Heart right ventricle (tissue), 16 donors: ENCODE measurements at regions not wholly inside any gene's neighbourhood (a gene's known extent, or its start where the extent isn't known, plus 50 kb on each side); places are given as distances from the start of the nearest gene placed in this dataset.
"Not testable (repeated sequence)": the region's sequence is repeated elsewhere in the genome, so short reads cannot be mapped to it uniquely, and the experiment has no call there.

Experiments used
- ATAC-seq, 8 donors: fragments of 200-7000 bp; cut with Tn5 transposase; one replicate each; pipeline ENCODE4 v1.9.1; 2020; ENCODE audit warnings: mild to moderate bottlenecking in 8 of 8, moderate library complexity in 8 of 8, moderate number of reproducible peaks in 1 of 8
- DNase-seq, 2 donors: peaks; one replicate each; pipeline ENCODE4 v3.0.0-alpha.2; 2020
- H3K27ac ChIP-seq, 10 donors: fragments of 200-600 bp; sonication (generic) in 2 of 10; one replicate each; pipeline versions ENCODE4 v1.5.0 to v1.8.0; 2020 to 2022; ENCODE audit warnings: mild to moderate bottlenecking in 3 of 10
- H3K27me3 ChIP-seq, 7 donors: fragments of 200-600 bp; one replicate each; pipeline ENCODE4 v1.8.0; 2021 to 2022; ENCODE audit warnings: mild to moderate bottlenecking in 2 of 7
- H3K36me3 ChIP-seq, 9 donors: fragments of 200-600 bp; sonication (generic) in 1 of 9; one replicate each; pipeline versions ENCODE4 v1.5.0 to v1.8.0; 2020 to 2022; ENCODE audit warnings: mild to moderate bottlenecking in 2 of 9
- H3K4me1 ChIP-seq, 9 donors: fragments of 200-600 bp; sonication (generic) in 1 of 9; one replicate each; pipeline versions ENCODE4 v1.5.0 to v1.8.0; 2020 to 2022; ENCODE audit warnings: mild to moderate bottlenecking in 4 of 9
- H3K4me3 ChIP-seq, 10 donors: fragments of 200-600 bp; sonication (generic) in 2 of 10; one replicate each; pipeline versions ENCODE4 v1.5.0 to v1.8.0; 2020 to 2022; ENCODE audit warnings: mild to moderate bottlenecking in 7 of 10, moderate library complexity in 2 of 10
- H3K9me3 ChIP-seq, 11 donors: fragments of 200-600 bp in 10 of 11; sonication (generic) in 2 of 11; one replicate each; pipeline versions ENCODE4 v1.5.0 to v1.8.0; 2013 to 2022; ENCODE audit warnings: mild to moderate bottlenecking in 2 of 11, control low read depth in 1 of 11, moderate library complexity in 1 of 11
- WGBS, 2 donors: extraction: QIAGEN DNeasy Blood & Tissue Kit; methylation state at CpG; one replicate each; pipeline ENCODE4 v1.1.7; 2013; ENCODE audit warnings: inconsistent platforms in 1 of 2; 5-methylcytosine and 5-hydroxymethylcytosine counted together
- intact Hi-C, 10 donors: fragments of 100-400 bp; cut with DNase I; formaldehyde crosslinking; loops; one replicate each; pipeline versions ENCODE4 v1.11.1 to v1.14.2; 2022
- TF ChIP-seq, protein P1 (sequence below), 9 donors: fragments of 200-600 bp; sonication (generic) in 2 of 9; IDR thresholded peaks; one replicate each; pipeline versions ENCODE4 v1.5.0 to v1.8.0; 2021 to 2022; ENCODE audit warnings: antibody characterized with exemption in 9 of 9, mild to moderate bottlenecking in 5 of 9, moderate library complexity in 1 of 9
- donor health status: Arrhythmogenic right ventricular cardiomyopathy.
- donor health status: ischemic (EF 13 %, LVEDD 7.1; RV severe dilation, severe dysfunction).
- donor health status: healthy with polysubstance abuse.
- donor health status: DM: no; HTN: yes; CAD: no.
- donor health status: DM: no; HTN: no; CAD: no.
- donor health status: ischemic (EF 25% LVEDD 6.9; RV normal size, moderate dysfunction).
- donor health status: ischemic (EF 25% LVEDD 5.7; RV mildly dilated, moderate dysfunction).
- donor health status: healthy.
- donor health status: DM: yes; HTN: yes; CAD: no.
- donor health status: Ischemic cardiomyopathy.
- donor health status: ischemic (EF 35%, LVEDD 5.7; RV mildly dilated, moderate dysfunction).
- donor health status: nonischemic (EF 11% LVEDD 7.7; RV severe dilation, severe dysfunction).
- donor health status: DM: yes; HTN: yes; CAD: no.
- donor health status: PGD.
- donor health status: ischemic (EF 29% LVEDD 5.4; RV normal size, mild dysfunction).
- donor health status: nonischemic (EF 23%, LVEDD 6.1; RV moderate dilation, normal function).

DNA sequence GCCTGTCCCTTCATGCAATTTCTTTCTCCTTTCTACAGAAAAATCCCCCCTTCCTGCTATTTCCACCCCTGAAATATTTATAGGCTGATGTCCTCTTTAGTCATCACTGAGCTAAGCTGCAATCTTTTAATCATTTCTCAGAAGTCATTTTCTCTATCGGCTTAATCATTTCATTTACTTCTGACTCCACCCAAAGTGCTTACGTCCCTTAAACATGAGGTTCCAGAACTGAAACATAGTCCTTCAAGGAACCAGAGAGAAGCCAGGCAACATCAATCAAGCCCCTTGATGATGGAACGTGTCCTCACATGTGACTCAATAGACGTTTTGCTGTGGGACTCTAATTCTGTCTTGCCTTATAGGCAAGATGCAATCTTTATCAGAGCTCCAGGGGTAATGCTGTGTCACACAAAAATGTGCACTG is 148.7 kb upstream of the KRR1 start:
- no peak for ATAC-seq
- intact Hi-C loops, result no loop called here
- TF ChIP-seq, protein P1, sequence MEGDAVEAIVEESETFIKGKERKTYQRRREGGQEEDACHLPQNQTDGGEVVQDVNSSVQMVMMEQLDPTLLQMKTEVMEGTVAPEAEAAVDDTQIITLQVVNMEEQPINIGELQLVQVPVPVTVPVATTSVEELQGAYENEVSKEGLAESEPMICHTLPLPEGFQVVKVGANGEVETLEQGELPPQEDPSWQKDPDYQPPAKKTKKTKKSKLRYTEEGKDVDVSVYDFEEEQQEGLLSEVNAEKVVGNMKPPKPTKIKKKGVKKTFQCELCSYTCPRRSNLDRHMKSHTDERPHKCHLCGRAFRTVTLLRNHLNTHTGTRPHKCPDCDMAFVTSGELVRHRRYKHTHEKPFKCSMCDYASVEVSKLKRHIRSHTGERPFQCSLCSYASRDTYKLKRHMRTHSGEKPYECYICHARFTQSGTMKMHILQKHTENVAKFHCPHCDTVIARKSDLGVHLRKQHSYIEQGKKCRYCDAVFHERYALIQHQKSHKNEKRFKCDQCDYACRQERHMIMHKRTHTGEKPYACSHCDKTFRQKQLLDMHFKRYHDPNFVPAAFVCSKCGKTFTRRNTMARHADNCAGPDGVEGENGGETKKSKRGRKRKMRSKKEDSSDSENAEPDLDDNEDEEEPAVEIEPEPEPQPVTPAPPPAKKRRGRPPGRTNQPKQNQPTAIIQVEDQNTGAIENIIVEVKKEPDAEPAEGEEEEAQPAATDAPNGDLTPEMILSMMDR (IDR thresholded peaks at IDR 0.05), result no peak
- H3K27ac ChIP-seq, result peak overlapping the region in 1 of 10 donors; percentile 38
- H3K36me3 ChIP-seq, result no peaks in the 10 kb centered on the region
- H3K4me3 ChIP-seq, result no peak overlapping the region
- no peaks in the 10 kb centered on the region for H3K9me3 ChIP-seq
- H3K27me3 ChIP-seq, result no peaks in the 10 kb centered on the region
- DNase-seq, result no peak
- peaks cover 0 to 27% (median 0%) of the 10 kb centered on the region in 9 donors for H3K4me1 ChIP-seq
- WGBS, 2 donors, result 70 to 72% methylated on average over 4 of the region's 4 CpGs

DNA sequence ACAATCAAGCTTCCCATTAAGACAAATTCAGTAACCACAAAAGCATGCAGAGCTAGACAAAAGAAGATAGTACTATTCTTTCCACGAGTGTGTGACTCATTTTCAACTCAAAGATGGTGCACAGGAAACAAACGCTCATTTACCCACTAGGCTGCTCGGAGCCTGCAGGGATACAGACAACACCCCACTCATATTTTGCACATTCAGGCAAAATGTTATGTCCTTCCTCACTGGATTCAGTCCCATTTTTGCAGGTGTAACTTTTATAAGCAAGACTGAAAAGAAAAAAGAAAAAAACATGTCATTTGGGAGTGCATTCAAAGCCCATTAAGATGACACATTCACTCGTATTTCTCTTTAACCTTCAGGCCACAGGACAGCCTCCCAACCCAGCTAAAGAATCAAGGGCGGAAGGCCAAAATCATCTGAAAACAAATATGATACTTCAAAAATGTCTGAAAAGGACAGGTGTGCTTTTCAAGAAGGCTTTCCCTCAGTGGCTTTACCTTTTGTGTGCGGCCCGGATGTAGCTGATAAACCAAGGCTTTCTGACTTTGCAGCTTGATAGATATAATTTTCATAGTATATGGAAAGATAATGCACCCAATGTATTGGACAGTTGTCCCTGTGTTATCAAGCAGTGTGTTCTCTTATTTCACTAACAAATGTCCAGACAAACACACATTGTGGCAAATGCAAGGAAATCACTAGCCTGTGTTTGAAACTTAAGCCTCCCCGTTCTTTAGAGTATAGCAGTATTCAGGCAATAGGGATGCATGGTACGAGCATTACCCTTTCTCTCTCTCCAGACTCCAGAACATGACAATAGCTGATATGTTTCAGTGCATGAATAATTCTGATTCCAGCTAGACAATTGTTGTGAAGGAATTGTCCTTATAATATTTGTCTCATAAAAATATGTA is 147.8 kb upstream of the KRR1 start:
- ATAC-seq (peak in 3 of 8 donors; percentile 50 to 78 (median 72)), DNase-seq (no peak)
- Histone ChIP-seq H3K27ac (no peak overlapping the region), H3K27me3 (no peaks in the 10 kb centered on the region), H3K36me3 (no peaks in the 10 kb centered on the region), H3K4me3 (no peak overlapping the region), H3K9me3 (no peaks in the 10 kb centered on the region), H3K4me1 (peaks cover 0 to 27% (median 0%) of the 10 kb centered on the region in 9 donors)
- intact Hi-C loops, result no loop called here
- WGBS, 2 donors, result 69 to 76% methylated on average over 9 of the region's 9 CpGs
- TF ChIP-seq, protein P1 (IDR thresholded peaks at IDR 0.05), result no peak

DNA sequence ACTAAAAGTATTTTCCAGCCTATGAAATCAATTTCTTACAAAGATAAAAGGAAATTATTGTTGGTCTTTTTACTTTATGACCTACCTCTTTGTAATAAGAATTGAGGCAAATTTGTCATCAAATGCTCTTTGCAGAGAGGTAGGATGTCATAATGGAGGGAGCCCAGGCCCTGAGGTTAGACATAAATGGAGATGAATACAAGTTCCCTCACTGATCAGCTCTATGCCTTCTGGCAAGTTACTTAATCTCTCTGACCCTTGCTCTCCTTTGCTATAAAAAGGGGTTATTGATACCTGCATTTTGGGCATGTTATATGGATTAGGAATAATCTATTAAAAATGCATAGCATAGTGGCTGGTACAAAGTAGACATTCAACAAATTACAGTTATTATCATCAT is 146.9 kb upstream of the KRR1 start:
- DNase-seq, result no peak
- TF ChIP-seq, protein P1 (IDR thresholded peaks at IDR 0.05), result no peak
- no peaks in the 10 kb centered on the region for H3K36me3 ChIP-seq
- peaks cover 0 to 27% (median 0%) of the 10 kb centered on the region in 9 donors for H3K4me1 ChIP-seq
- H3K4me3 ChIP-seq, result no peak overlapping the region
- H3K27me3 ChIP-seq, result no peaks in the 10 kb centered on the region
- intact Hi-C loops, result no loop called here
- no peak overlapping the region for H3K27ac ChIP-seq
- ATAC-seq, result no peak
- H3K9me3 ChIP-seq, result no peaks in the 10 kb centered on the region

DNA sequence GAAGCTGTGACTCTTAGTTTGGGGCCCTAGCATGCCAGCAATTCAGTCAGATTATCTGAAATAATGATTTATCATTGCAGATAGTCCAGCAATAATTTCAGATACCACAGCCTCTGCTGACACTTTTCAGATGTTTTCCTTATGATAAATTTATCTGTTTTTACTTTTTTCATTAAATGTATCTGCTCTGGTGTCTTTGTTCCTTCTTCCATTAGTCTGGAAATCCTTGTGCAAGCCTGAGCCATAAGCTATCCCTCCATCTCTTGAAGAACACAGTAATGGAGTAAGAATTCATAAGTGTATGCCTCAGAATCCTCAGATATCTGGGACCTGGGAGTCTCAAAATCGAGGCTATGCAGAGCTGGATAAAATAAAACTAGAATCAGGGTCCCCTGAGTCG is 146.4 kb upstream of the KRR1 start:
- no peak for ATAC-seq
- no peak overlapping the region for H3K27ac ChIP-seq
- H3K4me3 ChIP-seq, result no peak overlapping the region
- DNase-seq, result no peak
- intact Hi-C loops, result no loop called here
- H3K36me3 ChIP-seq, result no peaks in the 10 kb centered on the region
- 85 to 86% methylated on average over 2 of the region's 2 CpGs for WGBS, 2 donors
- no peaks in the 10 kb centered on the region for H3K9me3 ChIP-seq
- no peaks in the 10 kb centered on the region for H3K27me3 ChIP-seq
- H3K4me1 ChIP-seq, result peaks cover 0 to 27% (median 0%) of the 10 kb centered on the region in 9 donors
- TF ChIP-seq, protein P1 (IDR thresholded peaks at IDR 0.05), result no peak

DNA sequence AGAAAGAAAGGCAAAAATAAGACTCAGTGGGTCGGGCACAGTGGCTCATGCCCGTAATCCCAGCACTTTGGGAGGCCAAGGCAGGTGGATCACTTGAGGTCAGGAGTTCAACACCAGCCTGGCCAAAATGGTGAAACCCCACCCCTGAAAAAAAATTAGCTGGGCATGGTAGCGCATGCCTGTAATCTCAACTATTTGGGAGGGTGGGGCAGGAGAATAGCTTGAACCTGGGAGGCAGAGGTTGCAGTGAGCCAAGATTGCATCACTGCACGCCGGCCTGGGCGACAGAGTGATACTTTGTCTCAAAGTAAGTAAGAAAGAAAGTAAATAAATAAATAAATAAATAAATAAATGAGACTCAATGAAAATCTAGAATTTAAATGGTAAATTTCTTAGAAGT is 145.9 kb upstream of the KRR1 start:
- H3K27me3 ChIP-seq, H3K9me3 ChIP-seq, H3K36me3 ChIP-seq, H3K27ac ChIP-seq, H3K4me3 ChIP-seq, DNase-seq, ATAC-seq, intact Hi-C loops: not testable (repeated sequence)
- 95 to 97% methylated on average over 6 of the region's 6 CpGs for WGBS, 2 donors
- H3K4me1 ChIP-seq, result peaks cover 0 to 27% (median 0%) of the 10 kb centered on the region in 9 donors
